Vagina (tissue), 2 donors: ENCODE measurements at regions not wholly inside any gene's neighbourhood (a gene's known extent, or its start where the extent isn't known, plus 50 kb on each side); places are given as distances from the start of the nearest gene placed in this dataset.

Source experiments
- POLR2A ChIP-seq, 2 donors: fragments of 450-650 bp; IDR thresholded peaks; one replicate each; pipeline ENCODE4 v1.6.1; 2017; ENCODE audit warnings: antibody characterized with exemption in 2 of 2, mild to moderate bottlenecking in 2 of 2, moderate library complexity in 2 of 2
- POLR2AphosphoS5 ChIP-seq, 2 donors: sonication (generic); formaldehyde crosslinking; IDR thresholded peaks; one replicate each; pipeline ENCODE4 v1.9.0; 2017; ENCODE audit warnings: antibody characterized with exemption in 2 of 2, mild to moderate bottlenecking in 2 of 2, low read depth in 1 of 2; ENCODE audit not compliant: insufficient read depth in 1 of 2
- TF ChIP-seq, protein P1 (sequence below), 3 experiments: fragments of 450-650 bp in 2 of 3; fragments of 200-600 bp in 1 of 3; sonication (generic) in 1 of 3; IDR thresholded peaks; one replicate each; pipeline ENCODE4 v1.5.1; 2017 to 2019; ENCODE audit warnings: antibody characterized with exemption in 3 of 3, mild to moderate bottlenecking in 2 of 3, moderate library complexity in 2 of 3

DNA sequence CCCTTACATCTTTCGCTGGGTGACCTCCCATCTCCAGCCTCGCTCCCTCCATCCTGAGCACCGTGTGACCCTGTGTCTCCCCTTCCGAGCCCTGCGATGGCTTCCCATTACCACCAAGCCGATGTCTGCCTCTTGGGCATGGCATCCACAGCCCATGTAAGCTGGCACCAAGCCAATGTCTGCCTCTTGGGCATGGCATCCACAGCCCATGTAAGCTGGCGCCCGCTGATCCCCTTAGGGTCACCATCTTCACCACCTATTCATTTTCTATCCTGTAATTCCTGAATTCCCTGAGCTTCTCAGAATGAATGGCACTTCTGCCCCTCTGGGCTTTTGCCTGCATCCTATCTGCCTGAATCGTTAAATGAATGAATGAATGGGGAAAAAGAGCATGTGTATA is 478.2 kb upstream of the CCL2 start:
- TF ChIP-seq, protein P1, sequence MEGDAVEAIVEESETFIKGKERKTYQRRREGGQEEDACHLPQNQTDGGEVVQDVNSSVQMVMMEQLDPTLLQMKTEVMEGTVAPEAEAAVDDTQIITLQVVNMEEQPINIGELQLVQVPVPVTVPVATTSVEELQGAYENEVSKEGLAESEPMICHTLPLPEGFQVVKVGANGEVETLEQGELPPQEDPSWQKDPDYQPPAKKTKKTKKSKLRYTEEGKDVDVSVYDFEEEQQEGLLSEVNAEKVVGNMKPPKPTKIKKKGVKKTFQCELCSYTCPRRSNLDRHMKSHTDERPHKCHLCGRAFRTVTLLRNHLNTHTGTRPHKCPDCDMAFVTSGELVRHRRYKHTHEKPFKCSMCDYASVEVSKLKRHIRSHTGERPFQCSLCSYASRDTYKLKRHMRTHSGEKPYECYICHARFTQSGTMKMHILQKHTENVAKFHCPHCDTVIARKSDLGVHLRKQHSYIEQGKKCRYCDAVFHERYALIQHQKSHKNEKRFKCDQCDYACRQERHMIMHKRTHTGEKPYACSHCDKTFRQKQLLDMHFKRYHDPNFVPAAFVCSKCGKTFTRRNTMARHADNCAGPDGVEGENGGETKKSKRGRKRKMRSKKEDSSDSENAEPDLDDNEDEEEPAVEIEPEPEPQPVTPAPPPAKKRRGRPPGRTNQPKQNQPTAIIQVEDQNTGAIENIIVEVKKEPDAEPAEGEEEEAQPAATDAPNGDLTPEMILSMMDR (IDR thresholded peaks at IDR 0.05): no peak
- TF ChIP-seq POLR2A (IDR thresholded peaks at IDR 0.05) (no peak), POLR2AphosphoS5 (IDR thresholded peaks at IDR 0.05; ENCODE audit: insufficient read depth in 1 of 2, low read depth in 1 of 2) (no peak)
